ENCODE measurements at regions not wholly inside any gene's neighbourhood (a gene's known extent, or its start where the extent isn't known, plus 50 kb on each side); places are given as distances from the start of the nearest gene placed in this dataset.

DNA sequence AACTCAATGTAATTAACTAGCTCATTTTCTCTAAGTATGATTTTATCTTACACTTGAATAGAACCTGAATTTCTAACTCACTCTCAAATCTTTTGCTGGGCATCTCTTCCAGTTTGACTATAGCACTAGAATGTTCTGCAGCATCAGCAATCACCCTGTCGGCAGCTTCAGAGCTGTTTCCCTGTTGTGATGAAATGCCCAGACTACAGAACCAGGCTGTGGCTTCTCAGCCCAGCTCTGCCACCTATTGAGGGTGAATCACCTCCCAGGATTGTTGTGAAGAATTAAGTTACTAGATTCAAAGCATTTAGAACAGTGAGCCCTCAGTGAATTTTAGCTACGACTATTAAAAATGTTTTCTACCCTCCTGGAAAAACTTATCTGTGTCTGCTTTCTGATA, 90.4 kb upstream of the ANKRD55 start:
- H3K27me3 ChIP-seq = no peaks in the 10 kb centered on the region
- peaks cover 0 to 4% (median 0%) of the 10 kb centered on the region in 4 donors for H3K4me1 ChIP-seq
- DNase-seq (no peak), ATAC-seq (ENCODE audit: low FRiP score in 2 of 2) (no peak)
- H3K36me3 ChIP-seq = no peaks in the 10 kb centered on the region
- no peak overlapping the region for H3K27ac ChIP-seq
- TF ChIP-seq POLR2AphosphoS5 (IDR thresholded peaks at IDR 0.05) (no peak), EP300 (IDR thresholded peaks at IDR 0.05) (no peak), POLR2A (IDR thresholded peaks at IDR 0.05) (no peak)
- TF ChIP-seq, protein P1, sequence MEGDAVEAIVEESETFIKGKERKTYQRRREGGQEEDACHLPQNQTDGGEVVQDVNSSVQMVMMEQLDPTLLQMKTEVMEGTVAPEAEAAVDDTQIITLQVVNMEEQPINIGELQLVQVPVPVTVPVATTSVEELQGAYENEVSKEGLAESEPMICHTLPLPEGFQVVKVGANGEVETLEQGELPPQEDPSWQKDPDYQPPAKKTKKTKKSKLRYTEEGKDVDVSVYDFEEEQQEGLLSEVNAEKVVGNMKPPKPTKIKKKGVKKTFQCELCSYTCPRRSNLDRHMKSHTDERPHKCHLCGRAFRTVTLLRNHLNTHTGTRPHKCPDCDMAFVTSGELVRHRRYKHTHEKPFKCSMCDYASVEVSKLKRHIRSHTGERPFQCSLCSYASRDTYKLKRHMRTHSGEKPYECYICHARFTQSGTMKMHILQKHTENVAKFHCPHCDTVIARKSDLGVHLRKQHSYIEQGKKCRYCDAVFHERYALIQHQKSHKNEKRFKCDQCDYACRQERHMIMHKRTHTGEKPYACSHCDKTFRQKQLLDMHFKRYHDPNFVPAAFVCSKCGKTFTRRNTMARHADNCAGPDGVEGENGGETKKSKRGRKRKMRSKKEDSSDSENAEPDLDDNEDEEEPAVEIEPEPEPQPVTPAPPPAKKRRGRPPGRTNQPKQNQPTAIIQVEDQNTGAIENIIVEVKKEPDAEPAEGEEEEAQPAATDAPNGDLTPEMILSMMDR (IDR thresholded peaks at IDR 0.05) = no peak
- no peak overlapping the region for H3K4me3 ChIP-seq
- 75 to 84% methylated on average over 2 of the region's 2 CpGs for WGBS, 2 donors
- H3K9me3 ChIP-seq = no peaks in the 10 kb centered on the region

DNA sequence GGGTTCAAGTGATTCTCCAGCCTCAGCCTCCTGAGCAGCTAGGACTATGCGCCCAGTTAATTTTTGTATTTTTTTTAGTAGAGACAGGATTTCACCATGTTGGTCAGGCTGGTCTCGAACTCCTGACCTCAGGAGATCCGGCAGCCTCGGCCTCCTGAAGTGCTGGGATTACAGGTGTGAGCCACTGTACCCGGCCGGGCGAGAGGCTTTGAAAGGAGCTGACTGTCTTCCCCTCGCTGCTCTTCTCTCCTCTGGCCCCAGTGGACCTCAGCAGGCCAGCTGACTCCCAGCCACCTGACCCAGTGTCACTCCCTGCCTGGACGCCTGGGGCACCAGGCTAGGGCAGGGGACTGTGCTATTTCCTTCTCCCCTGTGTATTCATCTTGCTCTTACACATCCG, 89.5 kb upstream of the ANKRD55 start:
- peaks cover 0 to 4% (median 0%) of the 10 kb centered on the region in 4 donors for H3K4me1 ChIP-seq
- no peaks in the 10 kb centered on the region for H3K9me3 ChIP-seq
- DNase-seq (peak in 1 of 2 donors; percentile 15), ATAC-seq (ENCODE audit: low FRiP score in 2 of 2) (no peak)
- no peak overlapping the region for H3K27ac ChIP-seq
- no peak overlapping the region for H3K4me3 ChIP-seq
- H3K27me3 ChIP-seq = no peaks in the 10 kb centered on the region
- 93 to 96% methylated on average over 7 to 10 of the region's 10 CpGs for WGBS, 2 donors
- TF ChIP-seq POLR2A (IDR thresholded peaks at IDR 0.05) (no peak), POLR2AphosphoS5 (IDR thresholded peaks at IDR 0.05) (no peak), EP300 (IDR thresholded peaks at IDR 0.05) (no peak)
- TF ChIP-seq, protein P1 (IDR thresholded peaks at IDR 0.05) = no peak
- H3K36me3 ChIP-seq = no peaks in the 10 kb centered on the region

DNA sequence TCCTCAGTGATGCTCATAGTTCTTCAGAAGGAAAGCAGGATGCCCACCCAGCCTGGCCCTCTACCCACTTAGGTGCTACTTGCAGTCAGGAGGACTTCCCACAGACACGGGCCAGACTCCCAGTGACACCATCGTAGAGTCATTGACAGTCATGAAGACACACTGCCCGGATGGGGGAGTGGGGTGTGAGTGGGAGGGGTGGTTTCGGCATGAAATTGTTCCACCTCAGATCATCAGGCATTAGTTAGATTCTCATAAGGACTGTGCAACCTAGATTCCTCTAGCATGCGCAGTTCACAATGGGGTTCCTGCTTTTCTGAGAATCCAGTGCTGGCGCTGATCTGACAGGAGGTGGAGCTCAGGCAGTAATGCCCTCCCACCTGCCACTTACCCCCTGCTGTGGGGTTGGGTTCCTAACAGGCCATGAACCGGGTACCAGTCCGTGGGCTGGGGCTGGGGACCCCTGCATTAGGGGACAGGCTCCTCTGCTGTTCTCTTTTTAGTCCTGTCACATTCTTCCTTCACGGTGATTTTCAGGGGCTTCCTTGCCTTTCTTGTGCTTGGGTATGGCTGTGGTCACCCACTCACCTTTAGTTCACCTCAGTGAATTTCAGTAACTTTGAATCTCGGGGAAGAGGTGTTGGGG, 88.2 kb upstream of the ANKRD55 start:
- Histone ChIP-seq H3K4me1 (peaks cover 0 to 4% (median 0%) of the 10 kb centered on the region in 4 donors), H3K36me3 (no peaks in the 10 kb centered on the region), H3K9me3 (no peaks in the 10 kb centered on the region), H3K27ac (no peak overlapping the region), H3K4me3 (no peak overlapping the region), H3K27me3 (no peaks in the 10 kb centered on the region)
- TF ChIP-seq, protein P1 (IDR thresholded peaks at IDR 0.05) = no peak
- TF ChIP-seq EP300 (IDR thresholded peaks at IDR 0.05) (no peak), POLR2A (IDR thresholded peaks at IDR 0.05) (no peak), POLR2AphosphoS5 (IDR thresholded peaks at IDR 0.05) (no peak)
- DNase-seq = no peak
- no peak for ATAC-seq (ENCODE audit: low FRiP score in 2 of 2)
- WGBS, 2 donors = 89 to 92% methylated on average over 7 to 10 of the region's 10 CpGs

DNA sequence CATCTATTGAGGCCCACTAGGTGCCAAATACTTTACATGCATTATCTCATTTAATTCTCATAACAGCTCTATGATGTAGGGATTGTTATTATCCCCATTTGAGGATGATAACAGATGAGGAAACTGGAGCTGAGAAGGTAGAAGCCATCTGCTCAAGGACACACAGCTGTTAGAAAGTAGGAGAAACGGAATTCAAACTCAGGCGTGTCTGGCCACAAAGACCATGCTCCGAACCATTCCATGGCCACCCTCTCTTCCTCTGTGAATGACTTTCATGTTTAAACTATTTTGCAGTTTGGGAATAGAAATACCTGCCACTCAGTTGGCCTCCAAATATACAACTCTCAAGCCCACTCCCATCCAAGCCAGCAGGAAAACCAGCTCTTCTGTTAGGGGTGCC, 87.6 kb upstream of the ANKRD55 start:
- ATAC-seq (ENCODE audit: low FRiP score in 2 of 2) (no peak), DNase-seq (no peak)
- Histone ChIP-seq H3K4me1 (peaks cover 0 to 4% (median 0%) of the 10 kb centered on the region in 4 donors), H3K27ac (no peak overlapping the region), H3K36me3 (no peaks in the 10 kb centered on the region), H3K9me3 (no peaks in the 10 kb centered on the region), H3K27me3 (no peaks in the 10 kb centered on the region), H3K4me3 (no peak overlapping the region)
- 95 to 96% methylated on average over 3 of the region's 3 CpGs for WGBS, 2 donors
- TF ChIP-seq EP300 (IDR thresholded peaks at IDR 0.05) (no peak), POLR2AphosphoS5 (IDR thresholded peaks at IDR 0.05) (no peak), POLR2A (IDR thresholded peaks at IDR 0.05) (no peak)
- TF ChIP-seq, protein P1 (IDR thresholded peaks at IDR 0.05) = no peak

All from upper lobe of left lung (tissue), 6 donors.